Skin of body (tissue), 1 donor: ENCODE measurements at regions not wholly inside any gene's neighbourhood (a gene's known extent, or its start where the extent isn't known, plus 50 kb on each side); places are given as distances from the start of the nearest gene placed in this dataset.

Source experiments
- DNase-seq: peaks from one replicate; lab custom pipeline; 2025; lab: John Stamatoyannopoulos, UW

GRCh38 chr5:61596265-61596664 lies 264.2 kb downstream of the ZSWIM6 start:
- DNase-seq: no peak

- no peak for DNase-seq
Measured at GRCh38 chr5:61597684-61598083, 265.6 kb downstream of the ZSWIM6 start.

- DNase-seq: no peak
Measured at GRCh38 chr5:61598126-61598525, 266.1 kb downstream of the ZSWIM6 start.

GRCh38 chr5:61599370-61600122 lies 267.5 kb downstream of the ZSWIM6 start:
- DNase-seq: peak; percentile 17

- DNase-seq: no peak
Measured at GRCh38 chr5:61600123-61600444, 268.0 kb downstream of the ZSWIM6 start.

GRCh38 chr5:61600945-61601511 lies 269.0 kb downstream of the ZSWIM6 start:
- no peak for DNase-seq

GRCh38 chr5:61603211-61603908 lies 271.3 kb downstream of the ZSWIM6 start:
- DNase-seq: no peak

- no peak for DNase-seq
Measured at GRCh38 chr5:61604076-61605025, 272.3 kb downstream of the ZSWIM6 start.

- no peak for DNase-seq
Measured at GRCh38 chr5:61609840-61610677, 278.0 kb downstream of the ZSWIM6 start.

- DNase-seq: no peak
Measured at GRCh38 chr5:61610678-61611024, 278.6 kb downstream of the ZSWIM6 start.

GRCh38 chr5:61612431-61612830 lies 280.4 kb downstream of the ZSWIM6 start:
- no peak for DNase-seq

GRCh38 chr5:61613679-61614078 lies 281.6 kb downstream of the ZSWIM6 start:
- DNase-seq: no peak

- DNase-seq: no peak
Measured at GRCh38 chr5:61614606-61615005, 282.5 kb downstream of the ZSWIM6 start.

GRCh38 chr5:61617039-61617438 lies 285.0 kb downstream of the ZSWIM6 start:
- no peak for DNase-seq

- no peak for DNase-seq
Measured at GRCh38 chr5:61617995-61618525, 286.0 kb downstream of the ZSWIM6 start.

GRCh38 chr5:61618577-61618976 lies 286.5 kb downstream of the ZSWIM6 start:
- DNase-seq: no peak

GRCh38 chr5:61619289-61619688 lies 287.2 kb downstream of the ZSWIM6 start:
- DNase-seq: no peak

GRCh38 chr5:61619777-61620518 lies 287.9 kb downstream of the ZSWIM6 start:
- no peak for DNase-seq

- no peak for DNase-seq
Measured at GRCh38 chr5:61620699-61621182, 288.7 kb downstream of the ZSWIM6 start.

GRCh38 chr5:61621202-61621650 lies 289.2 kb downstream of the ZSWIM6 start:
- DNase-seq: no peak
